ENCODE measurements at regions not wholly inside any gene's neighbourhood (a gene's known extent, or its start where the extent isn't known, plus 50 kb on each side); places are given as distances from the start of the nearest gene placed in this dataset.

GRCh38 chr20:53838311-53838868 is 232.0 kb downstream of the BCAS1 start:
- no peak for DNase-seq (ENCODE audit: low read depth in 2 of 3, low spot score in 2 of 3)

GRCh38 chr20:53837126-53837826 is 233.1 kb downstream of the BCAS1 start:
- no peak for DNase-seq (ENCODE audit: low read depth in 2 of 3, low spot score in 2 of 3)

GRCh38 chr20:53834749-53835148 is 235.6 kb downstream of the BCAS1 start:
- no peak for DNase-seq (ENCODE audit: low read depth in 2 of 3, low spot score in 2 of 3)

- no peak for DNase-seq (ENCODE audit: low read depth in 2 of 3, low spot score in 2 of 3)
These were observed 236.3 kb downstream of the BCAS1 start for GRCh38 chr20:53834062-53834442.

GRCh38 chr20:53833333-53834061 is 236.9 kb downstream of the BCAS1 start:
- no peak for DNase-seq (ENCODE audit: low read depth in 2 of 3, low spot score in 2 of 3)

GRCh38 chr20:53832499-53832898 is 237.9 kb downstream of the BCAS1 start:
- DNase-seq (ENCODE audit: low read depth in 2 of 3, low spot score in 2 of 3): no peak

- no peak for DNase-seq (ENCODE audit: low read depth in 2 of 3, low spot score in 2 of 3)
These were observed 238.2 kb upstream of the ZNF217 start for GRCh38 chr20:53831812-53832211.

- DNase-seq (ENCODE audit: low read depth in 2 of 3, low spot score in 2 of 3): no peak
These were observed 237.6 kb upstream of the ZNF217 start for GRCh38 chr20:53831228-53831627.

- no peak for DNase-seq (ENCODE audit: low read depth in 2 of 3, low spot score in 2 of 3)
These were observed 236.3 kb upstream of the ZNF217 start for GRCh38 chr20:53829724-53830521.

GRCh38 chr20:53829255-53829723 is 235.7 kb upstream of the ZNF217 start:
- no peak for DNase-seq (ENCODE audit: low read depth in 2 of 3, low spot score in 2 of 3)

- DNase-seq (ENCODE audit: low read depth in 2 of 3, low spot score in 2 of 3): no peak
These were observed 235.1 kb upstream of the ZNF217 start for GRCh38 chr20:53828682-53829254.

GRCh38 chr20:53828088-53828681 is 234.5 kb upstream of the ZNF217 start:
- DNase-seq (ENCODE audit: low read depth in 2 of 3, low spot score in 2 of 3): no peak

GRCh38 chr20:53827292-53828087 is 233.9 kb upstream of the ZNF217 start:
- DNase-seq (ENCODE audit: low read depth in 2 of 3, low spot score in 2 of 3): no peak

- DNase-seq (ENCODE audit: low read depth in 2 of 3, low spot score in 2 of 3): no peak
These were observed 233.1 kb upstream of the ZNF217 start for GRCh38 chr20:53826597-53827291.

- no peak for DNase-seq (ENCODE audit: low read depth in 2 of 3, low spot score in 2 of 3)
These were observed 232.5 kb upstream of the ZNF217 start for GRCh38 chr20:53826090-53826489.

GRCh38 chr20:53825282-53825681 is 231.6 kb upstream of the ZNF217 start:
- DNase-seq (ENCODE audit: low read depth in 2 of 3, low spot score in 2 of 3): no peak

- no peak for DNase-seq (ENCODE audit: low read depth in 2 of 3, low spot score in 2 of 3)
These were observed 231.1 kb upstream of the ZNF217 start for GRCh38 chr20:53824779-53825178.

- DNase-seq (ENCODE audit: low read depth in 2 of 3, low spot score in 2 of 3): no peak
These were observed 229.6 kb upstream of the ZNF217 start for GRCh38 chr20:53823121-53823764.

GRCh38 chr20:53822534-53822933 is 228.9 kb upstream of the ZNF217 start:
- DNase-seq (ENCODE audit: low read depth in 2 of 3, low spot score in 2 of 3): no peak

Measured in activated CD8-positive, alpha-beta memory T cell treated with anti-CD3 and anti-CD28 coated beads for 48 hours (primary cell).